ENCODE measurements at regions not wholly inside any gene's neighbourhood (a gene's known extent, or its start where the extent isn't known, plus 50 kb on each side); places are given as distances from the start of the nearest gene placed in this dataset.

DNA sequence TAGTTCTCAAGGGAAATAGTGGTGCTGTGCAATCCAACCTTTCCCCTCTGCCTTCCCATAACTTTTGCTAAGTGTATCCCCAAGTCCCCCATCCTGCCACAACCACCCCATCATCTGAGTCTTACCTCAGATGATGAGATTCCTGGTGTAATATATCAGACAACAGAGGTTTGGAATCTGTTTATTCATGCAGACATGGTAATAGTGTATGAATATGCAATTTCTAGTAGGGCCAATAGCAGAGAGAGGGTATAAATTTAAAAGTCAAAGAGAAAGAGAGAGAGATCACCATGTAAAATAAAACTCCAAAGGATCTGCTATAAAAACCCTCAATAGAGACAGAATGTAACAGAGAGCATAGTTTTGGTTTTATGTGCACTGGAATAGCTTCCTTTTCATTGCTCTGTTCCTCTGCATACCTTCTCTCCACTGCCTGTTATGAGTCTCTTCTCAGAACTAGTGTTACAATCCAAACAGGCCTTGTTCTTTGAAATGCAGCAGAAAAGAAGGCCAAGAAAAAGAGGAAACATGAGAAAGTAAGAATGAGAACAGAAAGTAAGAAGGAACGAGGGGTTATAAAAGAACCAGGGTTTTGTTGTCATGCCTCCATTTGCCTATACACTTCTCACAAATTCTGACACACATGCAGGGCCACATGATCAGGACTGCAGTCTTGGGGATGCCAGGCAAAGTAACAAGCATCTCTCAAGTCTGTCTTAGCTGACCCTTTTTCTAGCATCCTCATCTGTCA is 278.0 kb downstream of the CETN3 start:
- no peak for DNase-seq
- Histone ChIP-seq H3K36me3 (ENCODE audit: control insufficient read depth in 1 of 2, insufficient read depth in 2 of 2, low read length in 1 of 2) (no peaks in the 10 kb centered on the region), H3K4me3 (ENCODE audit: low read length in 2 of 2) (no peak overlapping the region), H3K4me1 (ENCODE audit: control insufficient read depth in 1 of 2, insufficient read depth in 2 of 2, low read length in 2 of 2) (peaks cover 2 to 4% of the 10 kb centered on the region in 2 donors), H3K27ac (ENCODE audit: low read depth in 1 of 2, low read length in 2 of 2) (peak overlapping the region; percentile 88 to 92), H3K27me3 (ENCODE audit: control insufficient read depth in 1 of 2, insufficient read depth in 2 of 2, low read length in 1 of 2) (no peaks in the 10 kb centered on the region), H3K9me3 (ENCODE audit: control insufficient read depth, low read length) (no peaks in the 10 kb centered on the region)
- WGBS, 2 donors, result 0% methylated on average over 1 of the region's 1 CpG
- ATAC-seq (ENCODE audit: low FRiP score), result no peak
- intact Hi-C loops (cut with DNase I), result no loop called here

DNA sequence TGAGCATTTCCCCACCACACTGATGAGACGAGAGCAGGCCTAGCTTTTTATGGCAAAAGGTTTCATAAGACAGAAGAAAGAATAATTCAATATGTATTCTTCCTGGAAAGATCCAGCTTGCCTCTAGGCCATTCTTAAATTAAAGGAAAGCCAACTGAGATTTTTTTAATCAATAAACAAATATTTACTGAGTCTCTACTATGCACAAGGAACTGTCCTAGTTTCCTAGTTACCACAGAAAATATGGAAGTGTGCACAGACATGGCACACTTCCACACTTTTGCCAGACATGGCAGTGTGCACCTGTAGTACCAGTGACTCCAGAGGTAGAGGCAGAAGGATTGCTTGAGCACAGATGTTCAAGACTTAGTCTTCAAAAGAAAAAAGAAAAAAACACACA is 281.0 kb downstream of the CETN3 start:
- no peak for DNase-seq

DNA sequence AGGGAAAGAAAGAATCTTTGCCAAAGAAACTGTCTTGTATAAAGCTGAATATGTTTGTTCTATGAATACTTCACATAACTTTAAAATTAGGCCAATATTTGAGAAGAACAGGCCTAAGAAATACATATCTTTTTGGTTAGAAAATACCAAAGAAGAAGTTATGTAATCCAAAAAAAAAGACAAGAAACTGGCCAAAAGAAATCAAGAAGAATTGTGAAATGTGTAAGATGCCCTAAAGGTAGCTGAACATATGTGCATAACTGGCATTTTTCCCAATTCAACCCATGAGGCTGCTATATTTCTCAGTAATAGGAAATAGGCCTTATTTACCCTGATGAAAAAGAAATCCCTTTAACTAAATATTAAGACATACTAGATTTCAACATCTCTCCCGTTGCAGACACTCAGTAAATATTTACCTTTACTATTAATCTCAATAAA is 290.0 kb downstream of the CETN3 start:
- WGBS, 2 donors, result 4 to 5% methylated on average over 1 of the region's 1 CpG
- Histone ChIP-seq H3K27me3 (ENCODE audit: control insufficient read depth in 1 of 2, insufficient read depth in 2 of 2, low read length in 1 of 2) (no peaks in the 10 kb centered on the region), H3K27ac (ENCODE audit: low read depth in 1 of 2, low read length in 2 of 2) (no peak overlapping the region), H3K4me3 (ENCODE audit: low read length in 2 of 2) (no peak overlapping the region), H3K36me3 (ENCODE audit: control insufficient read depth in 1 of 2, insufficient read depth in 2 of 2, low read length in 1 of 2) (no peaks in the 10 kb centered on the region), H3K4me1 (ENCODE audit: control insufficient read depth in 1 of 2, insufficient read depth in 2 of 2, low read length in 2 of 2) (no peaks in the 10 kb centered on the region), H3K9me3 (ENCODE audit: control insufficient read depth, low read length) (no peaks in the 10 kb centered on the region)
- no peak for DNase-seq
- intact Hi-C loops (cut with DNase I), result no loop called here
- no peak for ATAC-seq (ENCODE audit: low FRiP score)

More for the DNA sequence above, 281.0 kb downstream of the CETN3 start:
- H3K4me1 ChIP-seq (ENCODE audit: control insufficient read depth in 1 of 2, insufficient read depth in 2 of 2, low read length in 2 of 2), result no peaks in the 10 kb centered on the region
- no peak for ATAC-seq (ENCODE audit: low FRiP score)
- no peaks in the 10 kb centered on the region for H3K36me3 ChIP-seq (ENCODE audit: control insufficient read depth in 1 of 2, insufficient read depth in 2 of 2, low read length in 1 of 2)
- no peaks in the 10 kb centered on the region for H3K9me3 ChIP-seq (ENCODE audit: control insufficient read depth, low read length)
- H3K27ac ChIP-seq (ENCODE audit: low read depth in 1 of 2, low read length in 2 of 2), result no peak overlapping the region
- no peaks in the 10 kb centered on the region for H3K27me3 ChIP-seq (ENCODE audit: control insufficient read depth in 1 of 2, insufficient read depth in 2 of 2, low read length in 1 of 2)
- 99 to 100% methylated on average over 1 of the region's 1 CpG for WGBS, 2 donors
- H3K4me3 ChIP-seq (ENCODE audit: low read length in 2 of 2), result no peak overlapping the region
- intact Hi-C loops (cut with DNase I), result no loop called here

DNA sequence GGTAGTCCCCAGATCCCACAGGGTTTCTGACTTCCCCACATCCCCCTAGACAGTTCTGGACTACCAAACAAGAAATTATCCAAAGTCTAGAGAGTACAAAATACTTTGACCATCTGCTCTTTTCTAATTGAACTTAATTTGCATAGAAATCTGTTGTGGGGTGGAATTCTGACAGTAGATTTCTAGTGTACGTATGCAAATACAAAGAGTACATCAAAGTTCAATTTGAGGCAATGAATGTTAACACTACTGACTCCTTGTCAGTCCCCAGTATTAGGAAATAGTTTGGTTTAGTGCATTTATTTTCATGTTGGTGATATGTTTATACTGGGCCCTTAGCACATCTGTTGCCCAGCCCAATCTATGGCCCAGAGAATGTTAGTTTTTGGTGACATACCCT is 292.6 kb downstream of the CETN3 start:
- Histone ChIP-seq H3K9me3 (ENCODE audit: control insufficient read depth, low read length) (no peaks in the 10 kb centered on the region), H3K36me3 (ENCODE audit: control insufficient read depth in 1 of 2, insufficient read depth in 2 of 2, low read length in 1 of 2) (no peaks in the 10 kb centered on the region), H3K27ac (ENCODE audit: low read depth in 1 of 2, low read length in 2 of 2) (no peak overlapping the region), H3K27me3 (ENCODE audit: control insufficient read depth in 1 of 2, insufficient read depth in 2 of 2, low read length in 1 of 2) (no peaks in the 10 kb centered on the region), H3K4me1 (ENCODE audit: control insufficient read depth in 1 of 2, insufficient read depth in 2 of 2, low read length in 2 of 2) (peaks cover 0 to 2% of the 10 kb centered on the region in 2 donors), H3K4me3 (ENCODE audit: low read length in 2 of 2) (no peak overlapping the region)
- ATAC-seq (ENCODE audit: low FRiP score), result no peak
- 96 to 100% methylated on average over 1 of the region's 1 CpG for WGBS, 2 donors
- intact Hi-C loops (cut with DNase I), result no loop called here
- DNase-seq, result no peak

DNA sequence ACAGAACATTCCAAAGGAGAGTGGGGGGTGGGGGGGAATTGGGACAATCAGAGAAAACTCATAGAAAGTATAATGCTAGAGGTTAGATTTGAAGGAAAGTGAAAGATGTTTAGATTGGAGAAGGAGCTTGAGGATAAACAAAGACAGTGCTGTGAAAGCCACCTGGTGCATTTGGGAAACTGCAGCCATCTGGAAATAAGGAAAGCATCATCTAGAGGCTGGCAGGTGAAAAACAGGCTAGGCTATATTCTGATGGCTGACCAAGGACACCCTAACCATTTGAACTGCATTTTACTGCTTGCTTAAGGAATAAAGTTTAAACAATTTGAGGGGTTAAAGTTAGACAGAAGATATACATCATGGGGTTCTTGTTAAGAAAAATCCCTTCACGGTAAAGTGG is 296.4 kb downstream of the CETN3 start:
- no peaks in the 10 kb centered on the region for H3K9me3 ChIP-seq (ENCODE audit: control insufficient read depth, low read length)
- intact Hi-C loops (cut with DNase I), result no loop called here
- no peak overlapping the region for H3K27ac ChIP-seq (ENCODE audit: low read depth in 1 of 2, low read length in 2 of 2)
- H3K4me3 ChIP-seq (ENCODE audit: low read length in 2 of 2), result no peak overlapping the region
- no peak for DNase-seq
- H3K4me1 ChIP-seq (ENCODE audit: control insufficient read depth in 1 of 2, insufficient read depth in 2 of 2, low read length in 2 of 2), result peaks cover 0 to 2% of the 10 kb centered on the region in 2 donors
- no peaks in the 10 kb centered on the region for H3K36me3 ChIP-seq (ENCODE audit: control insufficient read depth in 1 of 2, insufficient read depth in 2 of 2, low read length in 1 of 2)
- 84 to 90% methylated on average over 1 of the region's 1 CpG for WGBS, 2 donors
- no peak for ATAC-seq (ENCODE audit: low FRiP score)
- H3K27me3 ChIP-seq (ENCODE audit: control insufficient read depth in 1 of 2, insufficient read depth in 2 of 2, low read length in 1 of 2), result no peaks in the 10 kb centered on the region

DNA sequence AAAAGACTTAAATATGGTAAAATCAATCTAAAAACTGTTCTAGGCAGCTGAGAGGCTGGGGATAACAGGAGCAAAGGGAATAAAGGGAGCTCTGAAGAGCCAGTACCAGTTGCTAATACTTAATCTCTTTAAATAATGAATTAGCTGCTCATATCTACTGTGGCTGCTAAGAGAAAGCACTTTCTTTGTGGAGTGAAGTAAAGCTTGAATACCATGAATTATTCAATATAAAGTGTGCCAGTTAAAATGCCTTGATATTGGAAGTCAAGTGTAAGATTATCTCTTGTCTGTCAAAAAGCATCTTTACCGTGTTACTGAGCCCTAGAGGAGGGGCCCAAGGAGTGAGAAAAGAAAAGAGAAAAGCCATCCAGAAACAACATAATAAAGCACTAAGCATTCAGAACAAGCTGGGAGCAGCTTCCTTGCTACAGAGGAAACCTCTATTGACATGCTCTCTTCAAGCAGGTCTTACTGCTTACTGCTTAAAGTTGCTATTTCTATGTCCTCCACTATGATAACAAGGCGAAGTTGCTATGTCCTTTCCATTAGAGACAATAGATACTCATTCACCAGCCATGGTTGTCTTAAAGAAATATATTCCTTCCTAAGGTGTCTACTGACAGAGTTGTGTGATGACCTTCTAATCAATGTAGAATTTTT is 297.4 kb downstream of the CETN3 start:
- Histone ChIP-seq H3K4me3 (ENCODE audit: low read length in 2 of 2) (peak overlapping the region in 1 of 2 donors; percentile 26), H3K9me3 (ENCODE audit: control insufficient read depth, low read length) (no peaks in the 10 kb centered on the region), H3K27me3 (ENCODE audit: control insufficient read depth in 1 of 2, insufficient read depth in 2 of 2, low read length in 1 of 2) (no peaks in the 10 kb centered on the region), H3K4me1 (ENCODE audit: control insufficient read depth in 1 of 2, insufficient read depth in 2 of 2, low read length in 2 of 2) (peaks cover 0 to 2% of the 10 kb centered on the region in 2 donors), H3K36me3 (ENCODE audit: control insufficient read depth in 1 of 2, insufficient read depth in 2 of 2, low read length in 1 of 2) (no peaks in the 10 kb centered on the region), H3K27ac (ENCODE audit: low read depth in 1 of 2, low read length in 2 of 2) (peak overlapping the region in 1 of 2 donors; percentile 95)
- 10% methylated on average over 2 of the region's 2 CpGs for WGBS, 2 donors
- intact Hi-C loops (cut with DNase I), result no loop called here
- DNase-seq (no peak), ATAC-seq (ENCODE audit: low FRiP score) (no peak)

DNA sequence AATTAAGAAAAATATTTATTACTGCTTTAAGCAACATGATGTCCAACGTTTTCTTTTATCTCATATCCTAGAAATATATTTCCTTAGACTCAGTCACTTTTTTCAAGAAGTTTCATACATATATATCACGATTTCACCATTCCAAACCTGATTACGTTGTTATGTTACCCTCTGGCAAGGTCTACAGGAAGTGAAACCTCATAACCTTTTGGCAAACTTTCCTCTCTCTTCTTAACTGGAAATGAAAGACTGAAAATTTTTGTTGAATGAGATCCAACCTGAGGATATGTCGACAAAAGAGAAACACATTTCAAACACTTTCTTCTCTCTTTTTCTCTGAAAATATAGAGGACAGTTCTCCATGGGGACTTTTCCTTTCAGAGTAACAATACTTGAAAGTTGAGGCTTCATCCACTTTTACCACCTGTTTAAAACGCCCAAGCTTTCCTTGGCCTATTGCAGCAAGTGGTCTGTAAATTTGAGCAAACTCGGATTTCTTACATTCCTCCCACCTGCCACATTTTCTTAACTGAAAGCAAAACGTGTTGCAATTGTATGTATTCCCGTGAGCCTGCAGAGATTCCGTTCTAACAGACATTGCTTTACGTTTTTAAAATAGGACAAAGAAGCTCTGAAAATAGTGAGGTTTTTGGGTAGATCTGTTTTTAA is 298.1 kb downstream of the CETN3 start:
- Histone ChIP-seq H3K27ac (ENCODE audit: low read depth in 1 of 2, low read length in 2 of 2) (peak overlapping the region; percentile 28 to 95), H3K4me1 (ENCODE audit: control insufficient read depth in 1 of 2, insufficient read depth in 2 of 2, low read length in 2 of 2) (peaks cover 0 to 2% of the 10 kb centered on the region in 2 donors), H3K36me3 (ENCODE audit: control insufficient read depth in 1 of 2, insufficient read depth in 2 of 2, low read length in 1 of 2) (no peaks in the 10 kb centered on the region), H3K27me3 (ENCODE audit: control insufficient read depth in 1 of 2, insufficient read depth in 2 of 2, low read length in 1 of 2) (no peaks in the 10 kb centered on the region), H3K9me3 (ENCODE audit: control insufficient read depth, low read length) (no peaks in the 10 kb centered on the region), H3K4me3 (ENCODE audit: low read length in 2 of 2) (no peak overlapping the region)
- DNase-seq, result no peak
- 6% methylated on average over 10 of the region's 10 CpGs for WGBS, 2 donors
- no peak for ATAC-seq (ENCODE audit: low FRiP score)
- intact Hi-C loops (cut with DNase I), result no loop called here

DNA sequence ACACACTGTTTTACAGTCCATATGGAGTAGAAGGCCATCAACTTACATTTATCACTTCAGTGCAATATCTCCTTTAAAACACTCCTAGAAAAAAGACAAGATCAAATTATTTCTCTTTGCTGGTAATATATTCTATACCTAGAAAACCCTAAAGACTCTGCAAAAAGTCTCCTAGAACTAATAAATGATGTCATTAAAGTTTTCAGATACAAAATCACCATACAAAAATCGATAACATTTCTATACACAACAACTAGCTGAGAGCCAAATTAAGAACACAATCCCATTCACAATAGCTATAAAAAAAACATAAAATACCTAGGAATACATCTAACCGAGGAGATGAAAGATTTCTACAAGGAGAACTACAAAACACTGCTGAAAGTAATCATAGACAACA is 300.3 kb downstream of the CETN3 start:
- Histone ChIP-seq H3K9me3 (ENCODE audit: control insufficient read depth, low read length) (no peaks in the 10 kb centered on the region), H3K4me3 (ENCODE audit: low read length in 2 of 2) (no peak overlapping the region), H3K36me3 (ENCODE audit: control insufficient read depth in 1 of 2, insufficient read depth in 2 of 2, low read length in 1 of 2) (no peaks in the 10 kb centered on the region), H3K27ac (ENCODE audit: low read depth in 1 of 2, low read length in 2 of 2) (no peak overlapping the region), H3K4me1 (ENCODE audit: control insufficient read depth in 1 of 2, insufficient read depth in 2 of 2, low read length in 2 of 2) (peaks cover 0 to 2% of the 10 kb centered on the region in 2 donors), H3K27me3 (ENCODE audit: control insufficient read depth in 1 of 2, insufficient read depth in 2 of 2, low read length in 1 of 2) (no peaks in the 10 kb centered on the region)
- 45% methylated on average over 2 of the region's 2 CpGs for WGBS, 2 donors
- no peak for ATAC-seq (ENCODE audit: low FRiP score)
- intact Hi-C loops (cut with DNase I), result no loop called here
- DNase-seq, result no peak
